Ishikawa (cell line): ENCODE measurements at regions not wholly inside any gene's neighbourhood (a gene's known extent, or its start where the extent isn't known, plus 50 kb on each side); places are given as distances from the start of the nearest gene placed in this dataset.

ENCODE experiments used
- CEBPB ChIP-seq: IDR thresholded peaks from 2 replicates; pipeline ENCODE4 v1.6.1; 2012
- CREB1 ChIP-seq: IDR thresholded peaks from 2 replicates; pipeline ENCODE4 v1.6.1; 2012; ENCODE audit warnings: low read depth
- EGR1 ChIP-seq: IDR thresholded peaks from 2 replicates; pipeline ENCODE4 v1.6.1; 2012
- EP300 ChIP-seq: IDR thresholded peaks from 2 replicates; pipeline ENCODE4 v1.6.1; 2012; ENCODE audit warnings: borderline replicate concordance
- FOXM1 ChIP-seq: IDR thresholded peaks from 2 replicates; pipeline ENCODE4 v1.6.1; 2012; ENCODE audit warnings: low read depth, borderline replicate concordance
- NFIC ChIP-seq: IDR thresholded peaks from 2 replicates; pipeline ENCODE4 v1.6.1; 2012
- RAD21 ChIP-seq: IDR thresholded peaks from 2 replicates; pipeline ENCODE4 v1.6.1; 2012; ENCODE audit warnings: low read depth
- TAF1 ChIP-seq: IDR thresholded peaks from 2 replicates; pipeline ENCODE4 v1.6.1; 2012; ENCODE audit warnings: low read depth, mild to moderate bottlenecking
- TCF12 ChIP-seq: IDR thresholded peaks from 2 replicates; pipeline ENCODE4 v1.6.1; 2012; ENCODE audit warnings: low read depth
- TEAD4 ChIP-seq: IDR thresholded peaks from 2 replicates; pipeline ENCODE4 v1.6.1; 2012
- YY1 ChIP-seq: IDR thresholded peaks from 2 replicates; pipeline ENCODE4 v1.6.1; 2012; ENCODE audit warnings: low read depth
- ZBTB7A ChIP-seq: IDR thresholded peaks from 2 replicates; pipeline ENCODE4 v1.6.1; 2012; ENCODE audit warnings: low read depth
- TF ChIP-seq, protein P1 (sequence below): IDR thresholded peaks from 2 replicates; pipeline ENCODE4 v1.6.1; 2012
- TF ChIP-seq, protein P2 (sequence below): IDR thresholded peaks from 2 replicates; pipeline ENCODE4 v1.6.1; 2012
- TF ChIP-seq, protein P3 (sequence below): IDR thresholded peaks from 2 replicates; pipeline ENCODE4 v1.6.1; 2012; ENCODE audit warnings: low read depth, mild to moderate bottlenecking

DNA sequence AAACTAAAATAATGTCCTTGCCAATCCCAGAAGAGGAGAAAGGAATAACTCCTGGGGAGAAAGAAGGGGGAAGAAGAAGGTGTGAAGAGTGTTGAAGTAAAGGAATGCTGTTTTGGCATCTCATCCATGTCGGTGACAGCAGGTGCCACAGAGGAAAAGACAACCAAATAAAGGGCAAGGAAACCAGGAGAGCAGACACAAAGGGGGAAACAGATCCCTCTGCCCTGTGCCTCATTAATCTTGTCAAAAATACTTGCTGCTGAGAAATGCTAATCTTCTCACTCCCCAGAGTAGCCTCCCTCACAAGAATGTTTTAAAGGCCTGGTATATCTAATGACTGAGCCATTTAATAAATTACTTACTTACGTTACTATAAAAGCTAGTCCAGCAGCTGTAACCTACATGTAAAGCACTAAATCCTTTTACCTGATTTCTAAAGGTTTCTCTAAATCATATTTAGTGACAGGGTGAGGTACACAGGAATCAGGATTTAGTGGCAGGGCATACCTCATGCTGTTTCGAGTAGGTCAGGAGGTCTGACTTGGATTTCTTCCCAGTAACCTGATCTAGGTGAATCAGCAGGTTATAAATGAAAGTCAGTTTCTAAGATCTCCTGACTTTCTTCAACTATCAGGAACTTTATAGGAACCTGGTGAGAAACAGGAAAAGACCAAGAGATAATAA, 377.1 kb downstream of the CENPW start:
- TF ChIP-seq TAF1 (no peak), CREB1 (no peak), CEBPB (0 out of 2 replicates have a peak, but pooled peaks have one; percentile 2), NFIC (peak; percentile 87), FOXM1 (peak; percentile 81), EGR1 (no peak), EP300 (peak; percentile 87), TCF12 (peak; percentile 90), RAD21 (peak; percentile 5; the same call in 1 of the 2 replicates), YY1 (peak; percentile 46; the same call in 1 of the 2 replicates), TEAD4 (peak; percentile 81), ZBTB7A (no peak)
- TF ChIP-seq, protein P1, sequence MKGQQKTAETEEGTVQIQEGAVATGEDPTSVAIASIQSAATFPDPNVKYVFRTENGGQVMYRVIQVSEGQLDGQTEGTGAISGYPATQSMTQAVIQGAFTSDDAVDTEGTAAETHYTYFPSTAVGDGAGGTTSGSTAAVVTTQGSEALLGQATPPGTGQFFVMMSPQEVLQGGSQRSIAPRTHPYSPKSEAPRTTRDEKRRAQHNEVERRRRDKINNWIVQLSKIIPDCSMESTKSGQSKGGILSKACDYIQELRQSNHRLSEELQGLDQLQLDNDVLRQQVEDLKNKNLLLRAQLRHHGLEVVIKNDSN: peak; percentile 50; the same call in 1 of the 2 replicates
- TF ChIP-seq, protein P2, sequence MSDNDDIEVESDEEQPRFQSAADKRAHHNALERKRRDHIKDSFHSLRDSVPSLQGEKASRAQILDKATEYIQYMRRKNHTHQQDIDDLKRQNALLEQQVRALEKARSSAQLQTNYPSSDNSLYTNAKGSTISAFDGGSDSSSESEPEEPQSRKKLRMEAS: peak; percentile 42
- TF ChIP-seq, protein P3, sequence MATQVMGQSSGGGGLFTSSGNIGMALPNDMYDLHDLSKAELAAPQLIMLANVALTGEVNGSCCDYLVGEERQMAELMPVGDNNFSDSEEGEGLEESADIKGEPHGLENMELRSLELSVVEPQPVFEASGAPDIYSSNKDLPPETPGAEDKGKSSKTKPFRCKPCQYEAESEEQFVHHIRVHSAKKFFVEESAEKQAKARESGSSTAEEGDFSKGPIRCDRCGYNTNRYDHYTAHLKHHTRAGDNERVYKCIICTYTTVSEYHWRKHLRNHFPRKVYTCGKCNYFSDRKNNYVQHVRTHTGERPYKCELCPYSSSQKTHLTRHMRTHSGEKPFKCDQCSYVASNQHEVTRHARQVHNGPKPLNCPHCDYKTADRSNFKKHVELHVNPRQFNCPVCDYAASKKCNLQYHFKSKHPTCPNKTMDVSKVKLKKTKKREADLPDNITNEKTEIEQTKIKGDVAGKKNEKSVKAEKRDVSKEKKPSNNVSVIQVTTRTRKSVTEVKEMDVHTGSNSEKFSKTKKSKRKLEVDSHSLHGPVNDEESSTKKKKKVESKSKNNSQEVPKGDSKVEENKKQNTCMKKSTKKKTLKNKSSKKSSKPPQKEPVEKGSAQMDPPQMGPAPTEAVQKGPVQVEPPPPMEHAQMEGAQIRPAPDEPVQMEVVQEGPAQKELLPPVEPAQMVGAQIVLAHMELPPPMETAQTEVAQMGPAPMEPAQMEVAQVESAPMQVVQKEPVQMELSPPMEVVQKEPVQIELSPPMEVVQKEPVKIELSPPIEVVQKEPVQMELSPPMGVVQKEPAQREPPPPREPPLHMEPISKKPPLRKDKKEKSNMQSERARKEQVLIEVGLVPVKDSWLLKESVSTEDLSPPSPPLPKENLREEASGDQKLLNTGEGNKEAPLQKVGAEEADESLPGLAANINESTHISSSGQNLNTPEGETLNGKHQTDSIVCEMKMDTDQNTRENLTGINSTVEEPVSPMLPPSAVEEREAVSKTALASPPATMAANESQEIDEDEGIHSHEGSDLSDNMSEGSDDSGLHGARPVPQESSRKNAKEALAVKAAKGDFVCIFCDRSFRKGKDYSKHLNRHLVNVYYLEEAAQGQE: no peak

DNA sequence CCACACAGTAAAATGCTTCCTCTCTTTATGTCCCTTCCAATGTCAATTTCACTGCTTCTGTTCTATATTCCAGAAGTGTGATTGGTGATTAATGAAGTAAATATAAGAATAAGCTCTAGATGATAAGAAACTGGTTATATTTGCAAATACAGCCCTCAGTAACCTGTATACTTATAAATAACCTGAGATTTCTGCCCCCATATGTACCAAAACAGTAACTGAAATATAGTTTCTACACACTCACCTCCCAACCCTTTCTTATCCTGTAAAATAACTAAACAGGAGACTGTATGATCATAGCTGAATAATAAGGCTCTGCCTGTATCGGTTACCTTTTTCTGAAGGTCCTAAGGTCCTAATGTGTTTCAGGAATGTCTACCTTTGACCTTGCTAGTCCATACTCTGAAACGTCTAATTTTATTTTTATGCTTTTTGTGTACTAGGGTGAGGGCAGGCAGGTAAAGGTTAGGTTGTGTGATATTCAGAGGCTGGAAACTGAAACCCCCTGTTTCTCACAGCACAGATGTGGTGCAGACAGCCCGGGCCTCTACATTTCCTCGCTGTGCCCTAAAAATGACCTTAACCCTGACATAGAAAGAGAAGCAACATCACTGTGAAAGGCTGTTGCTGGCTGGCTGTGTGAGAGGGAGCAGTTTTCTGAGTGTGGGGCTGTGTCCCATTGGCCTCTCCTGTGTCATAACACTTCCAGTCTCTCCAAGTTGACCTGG, 378.8 kb downstream of the CENPW start:
- TF ChIP-seq, protein P2: no peak
- TF ChIP-seq CREB1 (no peak), RAD21 (no peak), TCF12 (no peak), NFIC (no peak), FOXM1 (no peak), CEBPB (no peak), ZBTB7A (no peak), YY1 (no peak), EP300 (no peak), TAF1 (no peak), EGR1 (no peak), TEAD4 (no peak)
- TF ChIP-seq, protein P3: no peak
- TF ChIP-seq, protein P1: no peak

DNA sequence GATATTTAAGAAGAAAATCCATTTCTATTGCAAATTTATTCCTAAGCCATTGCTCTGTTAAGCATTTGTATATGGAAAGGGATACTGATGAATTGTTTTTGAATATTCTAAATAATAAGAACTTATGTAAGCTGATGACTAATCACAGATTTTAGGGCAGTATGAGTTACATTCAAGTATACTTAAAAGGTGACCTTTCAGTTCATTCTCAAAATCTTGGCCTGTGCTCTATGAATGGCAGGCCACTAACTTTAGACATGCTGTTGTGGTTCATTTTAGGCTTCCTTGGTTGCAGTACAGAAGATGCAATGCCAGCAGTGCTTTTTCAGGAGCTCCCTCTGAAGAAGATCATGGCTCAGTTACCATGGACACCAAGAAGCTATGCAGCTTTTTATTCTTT, 380.4 kb downstream of the CENPW start:
- TF ChIP-seq RAD21 (no peak), CEBPB (no peak), TEAD4 (no peak), EGR1 (no peak), ZBTB7A (no peak), EP300 (no peak), FOXM1 (no peak)
- TF ChIP-seq, protein P1: no peak

DNA sequence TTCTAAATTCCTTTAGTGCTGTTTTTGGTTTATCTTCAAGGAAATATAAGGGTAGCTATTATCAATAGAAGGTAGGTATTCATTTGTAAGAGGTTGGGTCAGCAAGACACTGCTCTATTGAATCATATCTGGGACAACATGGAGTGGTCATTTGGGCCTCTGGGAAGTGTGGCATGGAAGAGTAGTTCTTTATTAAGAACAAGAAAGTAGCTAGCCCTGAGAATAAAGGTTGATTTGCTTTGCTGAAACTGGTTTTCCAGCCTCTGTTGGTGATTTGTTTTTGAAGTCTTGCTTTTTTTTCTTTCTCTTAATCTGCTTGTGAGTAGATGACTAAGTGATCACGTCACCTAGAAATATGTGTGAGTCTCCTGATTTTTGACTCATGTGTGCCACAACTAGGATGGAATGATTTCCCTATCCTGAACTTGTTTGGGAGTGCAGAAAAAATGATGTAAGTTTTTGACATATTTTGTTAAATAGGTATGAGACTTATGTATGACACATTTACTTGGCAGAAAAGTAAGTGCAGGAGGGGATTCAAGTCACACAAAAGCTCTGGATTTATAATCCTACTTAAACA, 381.8 kb downstream of the CENPW start:
- TF ChIP-seq RAD21 (no peak), EGR1 (no peak), TEAD4 (peak; percentile 57; the same call in 1 of the 2 replicates), ZBTB7A (no peak), TCF12 (0 out of 2 replicates have a peak, but pooled peaks have one; percentile 36), YY1 (no peak), CEBPB (no peak), EP300 (no peak), NFIC (no peak)
- TF ChIP-seq, protein P3: no peak
- TF ChIP-seq, protein P2: no peak
- TF ChIP-seq, protein P1: no peak
